Ascending aorta (tissue), 2 donors: ENCODE measurements at regions not wholly inside any gene's neighbourhood (a gene's known extent, or its start where the extent isn't known, plus 50 kb on each side); places are given as distances from the start of the nearest gene placed in this dataset.

Source experiments
- DNase-seq, 2 donors: peaks; one replicate each; pipeline ENCODE4 v3.0.0-alpha.2; 2019; ENCODE audit warnings: low spot score in 2 of 2
- H3K27ac ChIP-seq, 2 donors: fragments of 200-600 bp; sonication (generic); one replicate each; pipeline ENCODE4 v1.5.1; 2016 to 2017; ENCODE audit warnings: mild to moderate bottlenecking in 1 of 2
- H3K27me3 ChIP-seq: fragments of 200-600 bp; sonication (generic); one replicate; pipeline ENCODE4 v1.5.1; 2017
- H3K36me3 ChIP-seq, 2 donors: fragments of 200-600 bp; sonication (generic); one replicate each; pipeline ENCODE4 v1.5.1; 2016
- H3K4me1 ChIP-seq, 2 donors: fragments of 200-600 bp; sonication (generic); one replicate each; pipeline ENCODE4 v1.5.1; 2016 to 2017; ENCODE audit warnings: mild to moderate bottlenecking in 1 of 2
- H3K4me3 ChIP-seq, 2 donors: fragments of 200-600 bp; sonication (generic); one replicate each; pipeline ENCODE4 v1.5.1; 2016 to 2017; ENCODE audit warnings: mild to moderate bottlenecking in 1 of 2
- H3K9me3 ChIP-seq, 2 donors: fragments of 200-600 bp; sonication (generic); one replicate each; pipeline ENCODE4 v1.5.1; 2016
- intact Hi-C: fragments of 100-400 bp; cut with DNase I; formaldehyde crosslinking; loops from one replicate; pipeline ENCODE4 v1.15.1; 2023
- TF ChIP-seq, protein P1 (sequence below), 3 experiments: fragments of 200-600 bp in 2 of 3; fragments of 450-650 bp in 1 of 3; sonication (generic) in 2 of 3; IDR thresholded peaks; one replicate each; pipeline ENCODE4 v1.5.1; 2016 to 2019; ENCODE audit warnings: antibody characterized with exemption in 3 of 3, mild to moderate bottlenecking in 1 of 3, moderate library complexity in 1 of 3

DNA sequence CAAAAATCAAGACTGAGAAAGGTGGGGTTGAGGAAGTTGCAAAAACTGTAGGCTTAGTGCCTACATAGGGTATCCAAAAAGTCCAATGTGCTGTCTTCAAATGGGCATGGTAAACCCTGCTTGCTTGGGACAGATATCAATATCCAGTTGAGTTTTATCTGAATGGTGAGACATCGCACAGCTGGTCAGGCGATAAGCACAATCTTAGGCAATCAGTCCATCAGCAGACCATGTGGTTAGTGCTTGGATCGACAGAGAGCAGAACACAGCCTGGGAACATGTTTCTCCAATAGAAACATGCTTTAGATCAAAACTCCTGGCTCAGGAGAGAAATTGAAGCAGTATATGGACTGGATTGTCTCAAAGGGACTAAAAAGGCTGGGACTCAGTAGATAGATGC is 151.3 kb upstream of the IPO5 start:
- TF ChIP-seq, protein P1, sequence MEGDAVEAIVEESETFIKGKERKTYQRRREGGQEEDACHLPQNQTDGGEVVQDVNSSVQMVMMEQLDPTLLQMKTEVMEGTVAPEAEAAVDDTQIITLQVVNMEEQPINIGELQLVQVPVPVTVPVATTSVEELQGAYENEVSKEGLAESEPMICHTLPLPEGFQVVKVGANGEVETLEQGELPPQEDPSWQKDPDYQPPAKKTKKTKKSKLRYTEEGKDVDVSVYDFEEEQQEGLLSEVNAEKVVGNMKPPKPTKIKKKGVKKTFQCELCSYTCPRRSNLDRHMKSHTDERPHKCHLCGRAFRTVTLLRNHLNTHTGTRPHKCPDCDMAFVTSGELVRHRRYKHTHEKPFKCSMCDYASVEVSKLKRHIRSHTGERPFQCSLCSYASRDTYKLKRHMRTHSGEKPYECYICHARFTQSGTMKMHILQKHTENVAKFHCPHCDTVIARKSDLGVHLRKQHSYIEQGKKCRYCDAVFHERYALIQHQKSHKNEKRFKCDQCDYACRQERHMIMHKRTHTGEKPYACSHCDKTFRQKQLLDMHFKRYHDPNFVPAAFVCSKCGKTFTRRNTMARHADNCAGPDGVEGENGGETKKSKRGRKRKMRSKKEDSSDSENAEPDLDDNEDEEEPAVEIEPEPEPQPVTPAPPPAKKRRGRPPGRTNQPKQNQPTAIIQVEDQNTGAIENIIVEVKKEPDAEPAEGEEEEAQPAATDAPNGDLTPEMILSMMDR (IDR thresholded peaks at IDR 0.05), result no peak
- Histone ChIP-seq H3K9me3 (no peaks in the 10 kb centered on the region), H3K36me3 (no peaks in the 10 kb centered on the region), H3K27me3 (no peaks in the 10 kb centered on the region), H3K4me1 (peaks cover 0 to 4% of the 10 kb centered on the region in 2 donors), H3K27ac (no peak overlapping the region), H3K4me3 (no peak overlapping the region)
- DNase-seq, result no peak
- intact Hi-C loops, result loop anchor here (5.0 to 10.0 kb wide), 3 partner anchors 175 to 777 kb away; no protein-coding TSS in a partner anchor

DNA sequence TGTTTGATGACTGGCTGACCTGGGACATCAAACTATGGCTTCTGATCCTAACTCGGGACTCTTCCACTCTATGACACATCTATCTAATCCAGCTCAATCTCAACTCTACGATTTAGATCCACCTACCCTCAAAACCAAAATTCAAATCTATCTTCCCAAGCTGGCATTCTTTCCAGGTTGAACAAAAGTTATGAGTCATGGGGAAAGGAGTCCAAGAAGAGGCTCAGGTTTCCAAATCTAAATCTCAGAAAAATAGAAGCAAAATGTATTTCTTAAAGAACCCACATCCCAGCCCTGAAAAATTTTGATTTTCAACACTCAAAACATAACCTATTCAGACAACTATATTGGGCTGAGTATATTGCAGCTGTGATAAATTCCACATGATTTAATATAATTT is 143.9 kb upstream of the IPO5 start:
- intact Hi-C loops, result loop anchor here (10.0 kb wide), 1 partner anchor 785 kb away; no protein-coding TSS in a partner anchor

DNA sequence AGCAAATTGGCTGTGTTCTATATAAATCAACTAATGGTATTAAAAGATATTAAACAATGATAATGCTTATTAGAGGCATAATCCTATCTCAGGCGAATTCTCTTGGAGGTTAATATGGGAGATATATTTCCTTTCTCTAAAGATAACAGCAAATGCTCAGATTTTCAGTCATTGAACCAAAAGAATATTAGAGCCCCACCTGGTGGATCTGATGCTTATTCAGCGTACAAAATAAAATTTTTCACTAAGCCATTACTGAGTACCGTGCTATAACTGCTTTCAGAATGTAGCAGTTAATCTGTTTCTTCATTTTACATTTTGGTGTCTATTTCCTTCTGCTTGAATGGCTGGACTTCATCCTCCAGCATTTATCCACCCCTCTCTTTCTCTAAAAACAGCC is 143.3 kb upstream of the IPO5 start:
- no peak for DNase-seq
- TF ChIP-seq, protein P1 (IDR thresholded peaks at IDR 0.05), result peak in 2 of 3 experiments; percentile 37 to 56
- Histone ChIP-seq H3K27me3 (no peaks in the 10 kb centered on the region), H3K4me1 (peaks cover 0 to 3% of the 10 kb centered on the region in 2 donors), H3K4me3 (no peak overlapping the region), H3K27ac (no peak overlapping the region), H3K9me3 (no peaks in the 10 kb centered on the region), H3K36me3 (no peaks in the 10 kb centered on the region)
- intact Hi-C loops, result no loop called here

More for the DNA sequence above, 143.9 kb upstream of the IPO5 start:
- Histone ChIP-seq H3K27ac (no peak overlapping the region), H3K27me3 (no peaks in the 10 kb centered on the region), H3K4me1 (peaks cover 0 to 3% of the 10 kb centered on the region in 2 donors), H3K4me3 (no peak overlapping the region), H3K36me3 (no peaks in the 10 kb centered on the region), H3K9me3 (no peaks in the 10 kb centered on the region)
- no peak for DNase-seq
- TF ChIP-seq, protein P1 (IDR thresholded peaks at IDR 0.05), result no peak

DNA sequence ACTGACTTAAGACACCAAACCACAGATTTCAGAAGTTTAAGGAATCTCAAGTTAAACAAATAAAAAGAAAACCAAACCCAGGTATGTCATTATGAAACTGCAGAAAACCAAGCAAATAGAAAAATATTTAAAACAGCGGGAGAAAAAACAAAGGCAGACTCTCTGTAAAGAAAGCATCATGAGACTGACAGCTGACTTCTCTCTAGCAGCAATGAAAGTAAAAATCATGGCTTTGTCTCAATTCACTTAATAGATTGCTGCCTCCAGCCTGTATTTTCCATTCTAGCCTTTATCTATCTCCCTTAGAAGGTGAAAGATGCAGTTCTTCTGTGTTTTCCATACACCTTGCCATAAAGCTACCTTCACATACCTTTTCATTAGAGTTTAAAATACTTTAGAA is 131.1 kb upstream of the IPO5 start:
- DNase-seq, result no peak
- Histone ChIP-seq H3K27ac (no peak overlapping the region), H3K4me3 (no peak overlapping the region), H3K9me3 (no peaks in the 10 kb centered on the region), H3K27me3 (no peaks in the 10 kb centered on the region), H3K36me3 (no peaks in the 10 kb centered on the region), H3K4me1 (no peaks in the 10 kb centered on the region)
- TF ChIP-seq, protein P1 (IDR thresholded peaks at IDR 0.05), result no peak
- intact Hi-C loops, result no loop called here

DNA sequence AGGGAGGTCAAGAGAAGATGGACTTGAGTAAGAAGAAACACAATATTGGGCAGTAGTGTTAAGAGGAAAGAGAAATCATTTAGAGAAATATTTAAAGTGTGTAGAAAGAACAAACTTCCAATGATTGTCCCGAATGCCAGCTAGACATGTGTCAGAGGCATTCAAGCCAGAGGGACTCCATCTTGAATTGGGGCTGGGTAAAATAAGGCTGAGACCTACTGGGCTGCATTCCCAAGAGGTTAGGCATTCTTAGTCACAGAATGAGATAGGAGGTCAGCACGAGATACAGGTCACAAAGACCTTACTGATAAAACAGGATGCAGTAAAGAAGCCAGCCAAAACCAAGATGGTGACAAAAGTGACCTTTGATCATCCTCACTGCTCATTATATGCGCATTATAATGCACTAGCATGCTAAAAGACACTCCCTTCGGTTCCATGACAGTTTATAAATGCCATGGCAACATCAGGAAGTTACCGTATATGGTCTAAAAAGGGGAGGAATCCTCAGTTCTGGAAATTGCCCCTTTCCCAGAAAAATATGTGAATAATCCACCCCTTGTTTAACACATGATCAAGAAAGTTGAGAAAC is 127.0 kb upstream of the IPO5 start:
- TF ChIP-seq, protein P1 (IDR thresholded peaks at IDR 0.05), result no peak
- Histone ChIP-seq H3K9me3 (no peaks in the 10 kb centered on the region), H3K36me3 (no peaks in the 10 kb centered on the region), H3K27me3 (no peaks in the 10 kb centered on the region), H3K4me3 (no peak overlapping the region), H3K27ac (no peak overlapping the region), H3K4me1 (no peaks in the 10 kb centered on the region)
- intact Hi-C loops, result no loop called here
- no peak for DNase-seq

DNA sequence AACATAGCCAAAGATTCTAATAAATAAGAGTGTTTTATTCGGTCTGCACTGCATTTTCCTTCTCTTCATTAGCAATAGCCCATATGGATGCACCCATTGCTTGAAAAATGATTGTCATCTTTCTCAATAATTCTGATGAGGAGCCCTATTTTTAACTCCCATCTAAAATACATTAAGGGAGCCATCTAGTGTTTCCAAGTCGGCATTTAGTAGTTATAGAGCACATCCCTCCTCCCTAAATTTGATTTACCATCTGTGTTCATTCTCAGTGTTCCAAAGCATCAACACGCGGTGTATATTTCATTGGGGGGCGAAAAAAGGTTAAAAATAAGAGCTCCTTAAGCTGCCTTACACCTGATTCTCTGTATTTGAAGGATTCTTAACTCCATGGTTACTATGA is 119.2 kb upstream of the IPO5 start:
- H3K9me3 ChIP-seq, result peaks cover 0 to 9% of the 10 kb centered on the region in 2 donors
- H3K4me1 ChIP-seq, result no peaks in the 10 kb centered on the region
- no peak overlapping the region for H3K27ac ChIP-seq
- intact Hi-C loops, result no loop called here
- H3K36me3 ChIP-seq, result no peaks in the 10 kb centered on the region
- no peak overlapping the region for H3K4me3 ChIP-seq
- H3K27me3 ChIP-seq, result no peaks in the 10 kb centered on the region
- TF ChIP-seq, protein P1 (IDR thresholded peaks at IDR 0.05), result no peak
- DNase-seq, result no peak
